Activated CD4-positive, alpha-beta T cell treated with anti-CD3 and anti-CD28 coated beads for 4 hours (primary cell): ENCODE measurements at regions not wholly inside any gene's neighbourhood (a gene's known extent, or its start where the extent isn't known, plus 50 kb on each side); places are given as distances from the start of the nearest gene placed in this dataset.

Source experiments
- DNase-seq, 2 donors: peaks; one replicate each; pipeline ENCODE4 v3.0.0-alpha.2; 2020

DNA sequence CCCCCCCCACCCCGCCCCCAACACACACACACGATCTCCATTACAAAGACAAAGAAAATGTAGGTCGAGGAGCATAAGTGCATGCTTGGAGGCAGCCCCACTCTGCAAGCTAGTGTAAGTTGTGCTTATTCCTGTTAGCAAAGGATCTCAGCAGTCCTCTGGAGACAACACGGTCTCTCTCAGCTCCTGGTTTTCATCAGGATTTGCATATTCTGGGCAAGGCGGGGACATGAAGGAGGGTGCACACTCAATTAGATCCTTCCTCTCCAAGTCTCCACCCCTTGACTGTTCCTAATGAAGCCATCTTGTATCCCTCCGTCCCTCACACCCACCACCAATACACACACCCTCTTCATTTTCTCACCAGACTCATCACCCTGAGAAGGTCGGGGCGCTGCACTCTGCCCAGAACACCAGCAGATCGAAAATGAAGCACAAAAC is 63.8 kb downstream of the MRPL46 start:
- DNase-seq = no peak

DNA sequence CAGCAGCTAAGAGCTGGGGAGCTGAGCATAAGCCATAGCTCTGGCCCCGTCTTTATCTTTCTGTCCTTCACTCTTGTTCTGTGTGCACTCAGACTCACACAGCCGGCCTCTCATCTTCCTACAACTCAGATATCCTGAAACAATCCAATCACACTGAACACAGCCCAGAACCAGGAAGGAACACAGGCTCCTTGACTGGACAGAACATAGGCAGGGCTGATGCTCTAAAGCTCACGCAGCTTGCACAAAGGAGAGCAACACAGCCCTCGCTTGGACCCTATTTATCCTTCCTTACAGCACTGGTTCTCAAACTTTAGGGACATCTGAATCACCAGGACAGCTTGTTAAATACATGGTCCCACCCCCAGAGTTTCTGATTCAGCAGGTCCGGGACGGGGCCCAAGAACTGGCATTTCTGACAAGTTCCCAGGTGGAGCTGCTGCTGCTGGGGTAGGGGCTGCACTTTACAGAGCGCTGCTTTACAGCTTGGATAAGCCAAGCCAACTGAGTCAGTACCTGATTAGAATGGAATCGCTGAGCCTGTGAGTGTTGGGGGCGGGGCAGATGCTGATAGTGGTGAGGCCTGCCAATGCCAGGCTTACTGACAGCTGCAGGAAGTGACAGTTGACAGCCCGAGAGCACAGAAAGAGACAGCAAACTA is 65.1 kb downstream of the MRPL46 start:
- peak in 1 of 2 donors; percentile 2 for DNase-seq

DNA sequence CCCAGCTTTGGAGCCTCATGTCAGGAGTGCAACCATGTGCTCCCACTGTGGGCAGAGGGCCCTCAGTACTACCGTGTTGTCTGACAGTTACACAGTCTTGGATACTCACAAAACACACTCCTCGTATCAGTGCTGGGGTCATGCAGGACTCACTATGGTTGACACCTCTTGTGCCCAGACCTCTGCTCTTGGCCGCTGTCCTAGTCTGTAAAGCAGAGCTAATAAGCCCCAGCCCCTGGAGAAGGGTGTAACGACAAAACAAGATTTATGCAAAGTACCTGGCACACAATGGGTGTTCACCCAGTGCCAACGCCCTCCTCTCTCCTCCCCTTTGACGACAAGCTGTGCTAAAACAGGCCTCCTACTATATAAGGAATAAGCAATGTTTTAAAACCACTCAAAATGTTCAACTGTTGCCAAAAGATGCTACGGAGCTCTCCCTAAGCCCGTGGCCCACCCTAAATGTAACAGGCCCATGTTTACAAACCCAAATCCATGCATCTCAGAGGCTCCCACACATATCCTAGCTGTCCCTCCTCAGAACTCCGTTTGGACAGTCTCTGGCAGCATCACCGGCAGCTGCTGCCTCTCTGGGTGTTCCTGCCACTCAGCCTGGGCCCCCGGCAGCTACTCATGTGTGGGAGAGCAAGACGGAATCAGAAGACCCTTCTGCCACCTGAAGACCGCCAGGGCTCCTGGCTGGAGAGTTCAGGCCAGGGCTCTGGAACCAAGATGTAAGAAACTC is 65.8 kb downstream of the MRPL46 start:
- no peak for DNase-seq

DNA sequence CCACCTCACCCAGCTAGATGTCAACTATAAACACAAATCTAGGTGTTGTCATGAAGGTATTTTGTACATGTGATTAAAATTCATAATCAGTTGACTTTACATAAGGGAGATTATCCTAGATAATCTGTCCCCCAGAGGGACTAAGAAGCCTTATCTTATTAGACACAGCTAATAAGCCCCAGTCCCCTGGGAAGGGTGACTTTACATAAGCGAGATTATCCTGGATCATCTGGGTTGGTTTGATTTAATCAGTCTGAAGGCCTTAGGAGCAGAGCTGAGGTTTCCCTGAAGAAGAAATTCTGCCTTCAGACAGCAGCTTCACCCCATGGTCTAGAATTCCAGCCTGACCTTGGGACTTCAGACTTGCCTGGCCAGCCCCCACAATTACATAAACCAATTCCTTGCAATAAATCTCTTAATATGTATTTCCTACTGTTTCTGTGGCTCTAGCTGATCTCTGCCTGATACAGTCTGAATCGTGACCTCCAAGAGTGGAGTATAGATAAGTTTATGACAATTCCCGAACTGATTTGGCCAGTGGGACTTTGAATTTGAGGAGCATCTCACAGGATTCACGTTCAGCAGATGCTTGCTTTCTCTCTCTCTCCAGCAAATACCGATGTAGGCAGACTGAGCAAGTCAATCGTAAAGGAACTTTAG is 66.5 kb downstream of the MRPL46 start:
- no peak for DNase-seq

DNA sequence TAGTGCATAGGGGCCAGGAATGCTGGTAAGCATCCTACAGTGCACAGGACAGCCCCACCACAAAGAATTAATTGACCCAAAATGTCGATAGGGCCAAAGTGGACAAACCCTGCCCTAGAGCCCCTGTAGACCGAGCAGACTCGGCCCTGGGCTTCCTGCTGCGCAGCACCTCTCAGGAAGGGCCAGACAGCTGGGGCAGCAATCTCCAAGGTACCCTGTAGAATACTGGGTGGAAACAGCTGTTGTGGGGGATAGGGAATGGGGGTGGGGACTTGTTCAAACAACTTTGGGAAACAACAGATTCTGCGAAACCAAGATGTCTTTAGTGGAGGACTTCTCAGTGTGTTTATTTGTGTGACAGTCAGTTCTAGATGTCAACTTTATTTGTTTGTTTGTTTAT is 67.1 kb downstream of the MRPL46 start:
- no peak for DNase-seq

DNA sequence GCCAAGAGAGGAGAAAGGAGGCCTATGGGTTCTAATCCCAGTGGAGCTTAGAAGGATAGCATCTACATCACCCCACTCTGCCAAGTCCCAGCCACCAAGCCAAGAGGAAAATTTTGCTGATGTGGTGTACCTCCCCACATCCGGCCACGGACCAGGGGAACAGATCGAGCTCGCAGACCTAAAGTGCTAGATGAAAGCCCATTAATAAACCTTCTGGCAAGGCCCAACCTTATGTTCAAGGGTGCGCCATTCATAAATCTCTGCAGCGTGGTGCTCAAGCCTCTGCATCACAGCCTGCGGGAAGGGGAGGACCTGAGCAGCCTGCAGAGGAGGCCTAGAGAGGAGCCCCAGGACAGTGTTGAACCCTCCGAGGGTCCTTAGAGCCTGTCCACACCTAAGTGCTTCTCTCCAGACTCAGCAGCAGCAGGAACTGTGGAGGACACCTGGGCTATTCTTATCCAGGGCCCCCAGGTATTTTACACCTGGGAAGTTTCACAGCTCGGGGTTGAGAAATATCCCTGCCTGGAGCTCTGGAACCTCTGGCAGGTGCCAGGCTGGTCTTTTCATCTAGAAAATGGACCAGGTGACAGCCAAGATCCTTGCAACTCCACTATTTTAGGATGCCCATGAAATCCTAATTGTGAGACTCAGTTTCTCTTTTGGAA is 68.0 kb downstream of the MRPL46 start:
- DNase-seq = no peak

DNA sequence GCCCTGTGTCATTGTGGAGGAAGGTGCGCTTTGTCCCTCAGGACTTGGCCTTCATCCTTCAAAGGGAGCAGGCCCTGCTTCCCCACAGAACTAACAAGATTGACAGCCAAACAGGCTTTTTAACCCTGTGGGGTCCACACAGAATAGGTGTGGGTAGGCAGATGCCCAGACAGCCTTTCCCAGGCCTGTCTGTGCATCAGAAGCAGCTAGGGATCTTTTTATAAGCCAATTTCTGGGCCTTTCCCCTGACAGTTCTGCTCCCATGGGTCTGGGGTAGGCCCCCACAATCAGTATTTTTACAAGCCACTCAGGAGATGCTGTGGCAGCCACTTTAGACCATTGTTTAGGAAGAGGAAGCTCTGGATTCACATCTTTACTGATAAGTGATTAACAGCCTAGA is 69.2 kb downstream of the MRPL46 start:
- no peak for DNase-seq

DNA sequence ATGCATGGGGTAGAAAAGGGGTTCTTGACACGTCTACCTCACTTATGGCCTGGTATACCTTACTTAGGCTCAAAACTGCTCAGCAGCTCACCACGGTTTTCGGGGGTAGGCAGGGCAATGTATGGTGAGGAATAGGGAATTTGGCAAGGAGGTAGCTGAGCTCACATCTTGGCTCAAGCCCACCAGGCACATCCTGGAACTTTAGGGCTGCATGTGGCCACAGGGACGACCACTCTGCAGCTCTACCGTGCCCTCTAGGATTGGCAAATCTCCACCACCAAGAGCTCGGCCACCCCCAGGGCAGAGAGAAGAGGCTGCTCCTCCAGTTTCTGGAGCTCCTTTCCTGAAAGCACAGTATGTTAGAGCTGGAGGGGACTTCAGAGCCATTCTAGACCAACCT is 69.7 kb downstream of the MRPL46 start:
- no peak for DNase-seq

DNA sequence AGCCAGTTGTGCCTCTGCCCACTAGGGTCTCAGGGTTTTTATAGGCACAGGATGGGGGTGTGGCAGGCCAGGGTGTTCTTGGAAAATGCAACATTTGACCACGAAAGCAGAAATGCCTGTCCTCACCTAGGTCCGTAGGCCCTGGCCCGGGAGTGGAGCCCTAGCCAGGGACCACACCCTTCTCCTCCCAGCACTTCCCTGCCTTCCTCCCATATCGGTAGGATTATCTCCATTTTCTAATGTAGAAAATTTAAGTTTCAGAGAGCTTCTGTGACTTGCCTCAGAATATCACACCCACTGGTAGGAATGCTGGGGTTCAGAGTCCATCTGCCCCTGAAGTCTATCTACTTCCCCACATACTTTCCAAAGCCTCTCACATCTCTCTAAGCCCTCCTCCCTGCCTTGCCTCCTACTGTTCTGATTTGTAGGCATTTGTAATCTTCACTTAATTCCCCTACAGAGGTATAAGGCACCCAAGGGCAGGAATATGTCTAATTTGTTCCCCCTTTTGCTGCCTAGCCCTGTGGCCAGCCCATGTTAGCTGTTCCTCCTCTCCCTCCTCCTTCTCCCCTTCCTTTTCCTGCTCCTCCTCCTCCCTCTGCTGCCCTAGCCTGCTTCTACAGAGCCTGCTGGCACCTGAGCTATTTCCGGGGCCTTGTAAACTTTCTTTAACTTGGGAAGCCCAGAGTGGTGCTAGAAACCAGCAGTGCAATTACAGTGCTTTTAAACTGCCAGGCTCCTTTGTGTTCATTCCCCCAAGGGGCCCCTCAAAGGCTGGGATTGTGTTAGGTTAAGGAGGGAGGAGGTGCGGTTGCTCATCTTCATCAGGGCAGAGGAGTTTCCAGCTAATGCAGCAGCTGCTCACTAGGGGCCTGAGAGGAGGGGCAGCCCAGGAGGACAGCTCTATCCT is 71.1 kb downstream of the MRPL46 start:
- no peak for DNase-seq

DNA sequence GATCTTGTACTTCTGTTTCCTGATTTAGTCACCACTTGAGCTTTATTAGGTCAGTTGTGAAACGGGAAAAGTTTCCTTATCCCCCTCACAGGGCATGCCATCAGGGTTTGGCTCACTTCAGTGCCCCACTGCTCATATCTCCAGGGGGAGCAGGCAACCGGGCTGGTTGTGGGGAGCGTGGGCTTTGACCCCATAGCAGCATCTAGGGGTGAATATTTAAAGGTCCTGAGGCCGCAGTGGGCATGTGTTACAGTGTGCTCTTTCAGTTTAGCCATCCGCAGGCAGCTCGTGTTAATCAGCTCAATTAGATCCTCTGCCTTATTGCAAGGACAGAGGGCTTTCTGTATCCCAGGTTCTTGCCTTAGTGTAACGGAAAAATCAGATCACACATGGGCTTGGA is 71.9 kb downstream of the MRPL46 start:
- no peak for DNase-seq

DNA sequence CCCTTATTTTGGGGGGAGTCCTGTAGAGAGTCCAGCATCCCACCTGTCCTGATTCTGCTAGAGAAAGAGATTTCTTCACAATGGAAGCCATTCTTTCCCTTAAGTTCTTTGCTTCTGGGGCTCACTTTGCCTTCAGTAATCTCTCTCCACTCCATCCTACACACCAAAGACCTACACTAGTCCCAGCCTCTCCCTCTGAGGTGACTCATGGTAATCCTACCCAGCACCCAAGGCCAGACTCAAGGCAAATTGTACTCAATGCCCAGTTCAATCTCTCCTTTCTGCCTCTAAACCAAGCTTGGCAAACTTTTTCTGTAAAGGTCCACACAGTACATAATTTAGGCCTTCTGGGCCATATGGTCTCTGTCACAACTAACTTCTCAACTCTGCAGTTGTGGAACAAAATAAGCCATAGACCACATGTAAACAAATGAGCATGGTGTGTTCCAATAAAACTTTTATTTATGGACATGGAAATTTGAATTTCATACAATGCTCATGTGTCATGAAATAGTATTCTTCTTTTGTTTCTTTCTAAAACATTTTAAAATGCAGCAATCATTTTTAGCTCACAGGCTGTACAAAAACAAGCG is 72.5 kb downstream of the MRPL46 start:
- DNase-seq = no peak

DNA sequence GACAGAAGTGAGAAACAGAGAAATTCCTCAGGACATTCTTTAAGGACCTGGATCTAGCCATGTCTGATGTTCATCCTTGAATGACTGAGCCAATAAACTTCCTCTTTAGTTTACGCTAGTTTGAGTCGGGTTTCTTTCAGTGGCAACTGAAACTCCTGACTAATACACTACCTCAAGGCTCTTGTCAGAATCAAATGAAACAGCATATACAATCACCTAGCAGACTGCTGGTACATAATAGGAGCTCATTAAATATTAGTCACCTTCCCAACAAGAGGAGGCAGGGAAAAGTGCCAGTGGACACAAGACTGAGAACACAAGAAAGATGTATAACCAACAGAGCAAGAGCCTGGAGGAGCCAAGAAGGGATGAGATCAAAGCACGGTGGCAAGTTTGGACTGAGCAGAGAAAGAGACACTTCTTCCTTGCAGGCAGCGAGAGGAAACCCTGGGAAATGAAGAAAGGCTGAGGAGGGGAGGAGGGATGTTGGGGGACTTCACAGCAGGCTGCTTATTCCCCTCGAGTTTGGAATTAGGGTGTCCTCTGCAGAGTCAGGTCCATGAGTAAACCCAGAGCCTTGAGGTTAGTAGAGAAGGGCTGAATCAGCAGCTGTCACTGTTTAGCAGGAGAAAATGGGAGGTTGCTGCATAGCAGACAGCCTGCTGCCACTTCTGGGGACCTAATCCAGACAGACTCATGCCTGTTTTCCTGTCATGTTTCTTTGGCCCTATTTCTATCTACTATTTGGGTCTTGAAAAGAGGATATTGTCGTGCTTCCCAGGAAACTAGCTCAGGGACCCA is 73.3 kb downstream of the MRPL46 start:
- DNase-seq = no peak

DNA sequence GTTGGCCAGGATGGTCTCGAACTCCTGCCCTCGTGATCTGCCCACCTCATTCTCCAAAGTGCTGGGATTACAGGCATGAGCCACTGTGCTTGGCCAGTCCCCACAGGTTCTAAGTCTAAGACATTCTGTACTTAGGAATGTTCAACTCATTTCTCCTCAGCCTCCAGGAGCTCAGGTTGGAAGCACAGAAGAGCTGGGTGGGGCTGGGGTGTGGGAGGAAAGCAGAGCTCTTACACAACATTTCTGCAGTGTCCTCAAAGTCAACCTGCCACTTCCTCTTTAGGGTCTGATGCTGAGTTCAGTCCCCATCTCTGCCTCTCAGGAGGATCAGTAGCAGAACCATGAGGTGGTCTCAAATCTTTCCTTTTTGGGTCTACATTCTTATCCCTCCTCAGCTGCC is 75.5 kb downstream of the MRPL46 start:
- DNase-seq = no peak

DNA sequence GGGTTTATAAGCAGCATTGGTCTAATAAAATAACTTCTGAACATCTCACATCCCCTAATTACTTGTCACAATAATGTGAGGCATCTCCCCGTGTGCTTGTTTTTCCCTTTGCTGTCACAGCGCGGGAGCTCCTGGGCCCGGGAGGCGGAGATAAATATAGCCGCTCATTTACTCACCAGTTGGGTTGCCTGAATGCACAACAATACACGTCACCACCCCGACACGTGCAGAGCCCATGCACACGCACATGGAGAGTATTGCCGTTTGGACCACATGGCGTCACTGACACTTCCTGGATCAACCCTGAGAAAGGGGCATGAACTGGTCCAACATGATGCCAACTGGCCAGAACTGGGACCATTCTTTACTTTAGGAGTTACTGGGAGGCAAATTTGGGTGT is 76.2 kb downstream of the MRPL46 start:
- no peak for DNase-seq

DNA sequence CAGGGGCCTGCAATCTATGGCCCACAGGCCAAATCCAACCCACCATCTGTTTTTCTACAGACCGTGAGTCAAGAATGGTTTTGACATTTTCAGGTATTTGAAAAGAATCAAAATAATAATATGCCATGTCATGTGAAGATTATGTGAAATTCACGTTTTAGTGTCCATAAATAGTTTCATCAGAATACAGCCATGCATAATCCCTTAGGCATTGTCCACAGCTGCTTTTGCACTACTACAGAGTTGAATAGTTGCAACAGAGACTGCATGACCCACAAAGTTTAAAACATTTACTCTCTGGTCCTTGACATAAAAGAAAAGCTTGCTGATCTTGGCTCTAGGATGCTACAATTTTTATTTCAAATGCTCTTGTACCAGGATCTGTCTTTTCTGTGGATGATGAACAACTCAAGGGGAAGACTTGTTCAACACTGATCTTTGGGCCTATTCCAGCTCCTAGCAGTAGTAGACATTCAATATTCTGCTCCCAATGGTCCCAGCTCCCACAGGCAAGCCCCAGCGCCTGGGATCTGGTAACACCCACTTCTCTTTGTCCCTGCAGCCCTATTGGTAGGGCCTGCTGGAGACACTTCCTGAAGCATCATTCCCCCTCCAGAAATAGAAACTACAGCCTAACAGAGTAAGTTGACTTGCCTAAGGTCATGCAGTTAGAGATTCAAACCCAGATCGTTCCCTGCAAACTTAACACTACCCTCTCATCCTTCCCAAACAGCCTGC is 76.9 kb downstream of the MRPL46 start:
- DNase-seq = no peak

DNA sequence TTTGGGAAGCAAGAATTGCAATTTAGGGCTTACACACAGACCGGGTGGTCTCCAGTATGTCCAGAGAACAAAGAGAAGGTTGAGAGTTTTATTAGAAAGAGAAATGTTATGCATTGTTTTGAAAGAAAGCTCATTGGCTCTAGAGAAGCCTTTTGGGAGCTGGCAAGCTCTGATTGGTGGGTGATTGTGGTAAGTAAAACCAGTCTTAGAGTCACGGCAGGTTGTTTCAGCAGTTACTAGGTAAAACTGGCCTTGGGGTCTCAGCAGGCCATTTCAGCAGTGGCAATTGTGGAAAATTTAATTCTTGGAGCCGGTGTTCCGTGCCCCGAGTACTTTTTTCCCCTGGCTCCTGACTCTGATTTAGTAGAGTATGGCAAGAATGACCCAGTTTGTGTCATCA is 78.1 kb downstream of the MRPL46 start:
- DNase-seq = no peak

DNA sequence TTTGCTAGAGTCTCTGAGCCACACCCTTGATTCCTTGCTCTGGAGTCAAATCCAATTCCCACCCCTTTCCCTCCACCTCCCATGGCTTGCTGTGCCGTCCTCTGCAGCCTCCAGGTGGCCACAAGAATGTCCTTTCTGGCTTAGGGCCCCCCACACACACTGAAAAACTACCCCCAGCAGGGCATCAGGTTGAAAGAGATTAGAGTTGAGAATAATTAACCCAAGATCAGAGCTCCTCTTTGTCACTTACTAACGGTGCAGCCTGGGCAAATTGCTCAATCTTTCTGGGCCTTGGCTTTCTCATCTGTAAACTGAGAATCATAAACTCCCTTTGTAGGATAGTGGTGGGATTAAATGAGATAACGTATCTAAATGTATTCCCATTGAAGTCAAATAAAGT is 78.5 kb downstream of the MRPL46 start:
- no peak for DNase-seq

DNA sequence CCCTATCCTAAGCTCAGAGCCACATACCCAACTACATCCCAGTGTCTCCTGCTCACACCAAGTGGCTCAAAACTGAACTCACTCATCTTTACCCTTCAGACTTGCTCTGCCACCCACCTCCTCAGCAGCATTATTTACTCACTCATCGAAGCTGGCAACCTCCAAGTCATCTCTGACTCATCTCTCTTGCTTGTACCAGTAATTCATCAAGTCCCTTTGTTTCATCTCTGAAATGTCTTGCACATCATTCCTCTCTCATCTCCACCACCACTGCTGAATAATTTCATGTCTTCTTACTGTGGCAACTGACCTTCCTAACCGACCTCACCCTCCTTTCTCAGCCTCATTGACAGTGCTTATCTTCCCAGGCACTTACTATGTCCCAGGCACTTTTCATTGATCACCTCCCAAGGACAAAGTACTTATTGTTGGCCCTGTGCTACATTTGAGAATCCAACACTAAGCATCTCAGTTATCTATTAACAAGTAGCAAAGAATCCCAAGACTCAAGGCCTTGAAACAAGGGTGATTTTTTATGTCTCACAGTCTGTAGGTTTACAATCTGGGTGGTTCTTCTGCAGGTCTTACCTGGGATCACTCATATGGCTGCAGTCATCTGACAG is 82.0 kb downstream of the MRPL46 start:
- no peak for DNase-seq

DNA sequence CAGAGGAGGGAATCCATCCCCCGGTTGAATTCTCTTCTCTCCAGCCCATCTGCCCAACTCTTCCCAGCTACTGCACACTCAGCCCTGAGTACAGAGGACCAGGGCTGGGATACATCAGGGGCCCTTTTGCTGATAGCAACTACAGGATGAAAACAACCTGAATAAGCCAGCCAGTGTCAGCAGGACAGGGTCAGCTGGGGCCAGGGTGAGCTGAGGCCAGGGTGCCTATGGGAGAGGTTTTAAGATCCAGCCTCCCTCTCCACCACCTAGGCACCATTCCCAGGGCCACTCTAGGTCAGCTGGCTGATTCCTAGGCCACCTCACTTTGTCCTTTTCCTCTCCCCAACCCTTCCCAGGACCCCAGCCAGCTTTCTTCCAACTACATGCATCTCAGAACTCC is 83.8 kb downstream of the MRPL46 start:
- DNase-seq = no peak

DNA sequence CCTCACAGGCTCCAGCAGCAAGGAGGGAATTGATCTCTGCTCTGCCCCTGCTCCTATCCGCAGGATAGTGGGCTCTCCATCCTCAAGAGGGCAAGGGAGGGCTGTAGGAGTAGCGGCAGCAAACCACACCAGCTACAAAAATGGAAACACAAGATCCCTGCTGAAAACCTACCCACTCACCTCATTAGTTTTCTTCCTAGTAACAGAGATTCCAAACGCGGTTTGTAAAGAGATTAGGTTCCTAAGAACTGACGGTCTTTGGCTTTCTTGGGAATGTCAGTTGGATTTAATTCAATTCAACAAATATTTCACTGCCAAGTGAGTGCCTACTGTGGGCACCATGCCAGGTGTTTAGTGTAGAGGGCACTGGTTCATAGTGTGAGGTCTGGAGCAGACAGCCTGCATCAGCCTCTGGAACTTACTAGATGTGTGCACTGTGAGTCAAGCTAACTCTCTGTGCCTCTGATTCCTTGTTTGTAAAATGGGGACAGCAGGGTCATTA is 84.7 kb downstream of the MRPL46 start:
- no peak for DNase-seq
